GM12872 (cell line): ENCODE measurements at regions not wholly inside any gene's neighbourhood (a gene's known extent, or its start where the extent isn't known, plus 50 kb on each side); places are given as distances from the start of the nearest gene placed in this dataset.

Source experiments
- CTCF ChIP-seq: IDR thresholded peaks from 3 replicates; pipeline ENCODE4 v1.5.1; 2011; ENCODE audit warnings: low read depth, mild to moderate bottlenecking, low read length, moderate library complexity; ENCODE audit not compliant: insufficient read depth

DNA sequence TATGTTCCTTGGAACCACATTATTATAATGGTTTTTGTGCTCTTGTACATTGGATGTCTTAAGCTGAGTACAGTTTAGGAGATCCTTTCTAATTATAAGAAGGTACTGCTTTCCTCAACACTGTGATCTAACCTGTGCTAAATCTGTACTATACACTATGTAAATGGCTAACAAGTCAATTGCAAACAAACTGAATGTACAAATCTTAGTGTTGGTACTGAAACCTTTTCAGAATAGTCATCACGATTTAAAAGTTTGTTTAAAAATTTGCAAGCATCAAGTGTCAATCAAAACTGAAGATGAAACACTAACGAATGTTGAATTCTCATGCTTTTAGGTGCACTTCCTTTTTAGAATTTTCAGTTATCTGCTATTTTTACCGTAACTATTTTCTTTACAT lies 2090.4 kb upstream of the TENM3 start:
- no peak for TF ChIP-seq CTCF

- TF ChIP-seq CTCF: no peak
Measured at GRCh38 chr4:180153587-180153986, 2089.6 kb upstream of the TENM3 start.

DNA sequence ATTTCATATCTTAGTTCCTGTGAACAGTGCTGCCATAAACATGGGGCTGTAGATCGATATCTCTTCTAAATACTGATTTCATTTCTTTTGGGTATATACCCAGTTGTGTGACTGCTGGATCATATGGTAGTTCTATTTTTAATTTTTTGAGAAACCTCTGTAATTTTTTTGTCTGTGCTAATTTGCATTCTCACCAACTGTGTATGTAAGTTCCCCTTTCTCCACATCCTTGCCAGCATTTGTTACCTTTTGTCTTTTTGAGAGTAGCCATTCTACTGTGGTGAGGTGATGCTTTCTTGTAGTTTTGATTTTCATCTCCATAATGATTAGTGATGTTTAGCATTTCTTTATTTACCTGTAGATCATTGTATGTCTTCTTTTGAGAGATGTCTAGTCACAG lies 2086.5 kb upstream of the TENM3 start:
- TF ChIP-seq CTCF: no peak

- no peak for TF ChIP-seq CTCF
Measured at GRCh38 chr4:180160195-180160983, 2082.8 kb upstream of the TENM3 start.

GRCh38 chr4:180164799-180165198 lies 2078.4 kb upstream of the TENM3 start:
- no peak for TF ChIP-seq CTCF

GRCh38 chr4:180169394-180169793 lies 2073.8 kb upstream of the TENM3 start:
- TF ChIP-seq CTCF: no peak

GRCh38 chr4:180169966-180170365 lies 2073.2 kb upstream of the TENM3 start:
- no peak for TF ChIP-seq CTCF
